ENCODE measurements at regions not wholly inside any gene's neighbourhood (a gene's known extent, or its start where the extent isn't known, plus 50 kb on each side); places are given as distances from the start of the nearest gene placed in this dataset.

GRCh38 chr4:166230841-166231240 is 357.8 kb downstream of the TLL1 start:
- Histone ChIP-seq H4K8ac (ENCODE audit: extremely low read depth, insufficient read depth, low read length) (no peak overlapping the region), H3K4me2 (ENCODE audit: insufficient read depth in 1 of 2, low read depth in 2 of 2, low read length in 2 of 2) (no peak overlapping the region), H3K9me3 (ENCODE audit: insufficient read depth in 2 of 2, low read depth in 1 of 2, low read length in 1 of 2) (no peaks in the 10 kb centered on the region), H2BK15ac (ENCODE audit: low read length) (no peak overlapping the region), H3K14ac (ENCODE audit: insufficient read length) (no peak overlapping the region), H2BK12ac (ENCODE audit: low read depth, low read length) (no peak overlapping the region), H3K79me2 (ENCODE audit: control insufficient read depth in 1 of 2, insufficient read depth in 2 of 2, low read length in 2 of 2) (no peaks in the 10 kb centered on the region), H3K23me2 (ENCODE audit: low read depth, low read length) (no peaks in the 10 kb centered on the region), H4K91ac (replicated peaks; ENCODE audit: insufficient read length, low read length) (no peak overlapping the region), H2BK5ac (ENCODE audit: low read depth, low read length) (no peak overlapping the region), H2AFZ (ENCODE audit: low read length) (no peak overlapping the region), H2BK20ac (ENCODE audit: low read length) (no peak overlapping the region), H3K36me3 (ENCODE audit: control insufficient read depth in 2 of 4, insufficient read depth in 4 of 4, low read length in 3 of 4) (no peaks in the 10 kb centered on the region), H3K27ac (ENCODE audit: low read depth, low read length) (no peak overlapping the region), H4K20me1 (replicated peaks in 1 of 2; ENCODE audit: control insufficient read depth in 1 of 2, insufficient read depth in 2 of 2, low read length in 2 of 2) (no peaks in the 10 kb centered on the region), H2AK5ac (ENCODE audit: low read depth, low read length) (no peak overlapping the region), H3K27me3 (replicated peaks in 1 of 4; ENCODE audit: control insufficient read depth in 3 of 4, extremely low read depth in 1 of 4, insufficient read depth in 3 of 4, low read length in 3 of 4) (no peaks in the 10 kb centered on the region), H3K4ac (replicated peaks; ENCODE audit: insufficient read length, low read depth, low read length) (no peak overlapping the region), H4K5ac (ENCODE audit: insufficient read length, low read depth, low read length) (no peak overlapping the region), H3K4me3 (ENCODE audit: extremely low read depth in 1 of 4, insufficient read depth in 2 of 4, low read depth in 3 of 4, low read length in 4 of 4) (no peak overlapping the region), H3K23ac (ENCODE audit: insufficient read length) (no peak overlapping the region), H3K9ac (replicated peaks in 1 of 4; ENCODE audit: extremely low read depth in 1 of 4, low read depth in 3 of 4, low read length in 3 of 4) (no peak overlapping the region), H3K79me1 (ENCODE audit: low read depth, low read length) (no peaks in the 10 kb centered on the region), H3K18ac (ENCODE audit: extremely low read depth, low read length) (no peak overlapping the region), H3K4me1 (replicated peaks in 1 of 4; ENCODE audit: control insufficient read depth in 3 of 4, insufficient read depth in 4 of 4, low read length in 3 of 4) (no peaks in the 10 kb centered on the region), H2BK120ac (replicated peaks; ENCODE audit: low read depth, low read length) (no peak overlapping the region), H3K56ac (replicated peaks; ENCODE audit: insufficient read length, low read depth, low read length) (no peak overlapping the region)
- 100% methylated on average over 1 of the region's 1 CpG; no CpG with 5 or more reads in 1 of the 2 experiments for WGBS, 2 experiments (ENCODE audit: extremely low coverage in 1 of 2, insufficient coverage in 1 of 2, insufficient read length in 1 of 2, insufficient replicate concordance in 2 of 2, low coverage in 1 of 2, low lambda C conversion rate in 2 of 2, missing lambda C conversion rate in 1 of 2)
- TF ChIP-seq RXRA (IDR thresholded peaks at IDR 0.05; ENCODE audit: insufficient read depth, low read depth, low read length) (no peak), POLR2AphosphoS5 (IDR thresholded peaks at IDR 0.05; ENCODE audit: low read depth, low read length) (no peak), RBBP5 (IDR thresholded peaks at IDR 0.05; ENCODE audit: borderline replicate concordance, low read depth, low read length) (no peak), GABPA (IDR thresholded peaks at IDR 0.05; ENCODE audit: borderline replicate concordance, insufficient read depth, low read length) (no peak), EP300 (IDR thresholded peaks at IDR 0.05; ENCODE audit: borderline replicate concordance in 1 of 2, low read depth in 2 of 2, low read length in 2 of 2) (no peak), NRF1 (IDR thresholded peaks at IDR 0.05; ENCODE audit: low read depth, low read length) (no peak), SP2 (IDR thresholded peaks at IDR 0.05; ENCODE audit: low read length) (no peak), SP4 (IDR thresholded peaks at IDR 0.05; ENCODE audit: low read length) (no peak), POLR2A (IDR thresholded peaks at IDR 0.05; ENCODE audit: control extremely low read depth in 1 of 2, low read depth in 2 of 2, low read length in 2 of 2) (no peak), CHD1 (IDR thresholded peaks at IDR 0.05; ENCODE audit: low read depth, low read length) (no peak), SIRT6 (IDR thresholded peaks at IDR 0.05; ENCODE audit: low read length) (no peak), SP1 (IDR thresholded peaks at IDR 0.05; ENCODE audit: low read depth, low read length) (no peak)
- TF ChIP-seq, protein P1, sequence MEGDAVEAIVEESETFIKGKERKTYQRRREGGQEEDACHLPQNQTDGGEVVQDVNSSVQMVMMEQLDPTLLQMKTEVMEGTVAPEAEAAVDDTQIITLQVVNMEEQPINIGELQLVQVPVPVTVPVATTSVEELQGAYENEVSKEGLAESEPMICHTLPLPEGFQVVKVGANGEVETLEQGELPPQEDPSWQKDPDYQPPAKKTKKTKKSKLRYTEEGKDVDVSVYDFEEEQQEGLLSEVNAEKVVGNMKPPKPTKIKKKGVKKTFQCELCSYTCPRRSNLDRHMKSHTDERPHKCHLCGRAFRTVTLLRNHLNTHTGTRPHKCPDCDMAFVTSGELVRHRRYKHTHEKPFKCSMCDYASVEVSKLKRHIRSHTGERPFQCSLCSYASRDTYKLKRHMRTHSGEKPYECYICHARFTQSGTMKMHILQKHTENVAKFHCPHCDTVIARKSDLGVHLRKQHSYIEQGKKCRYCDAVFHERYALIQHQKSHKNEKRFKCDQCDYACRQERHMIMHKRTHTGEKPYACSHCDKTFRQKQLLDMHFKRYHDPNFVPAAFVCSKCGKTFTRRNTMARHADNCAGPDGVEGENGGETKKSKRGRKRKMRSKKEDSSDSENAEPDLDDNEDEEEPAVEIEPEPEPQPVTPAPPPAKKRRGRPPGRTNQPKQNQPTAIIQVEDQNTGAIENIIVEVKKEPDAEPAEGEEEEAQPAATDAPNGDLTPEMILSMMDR (IDR thresholded peaks at IDR 0.05; ENCODE audit: control extremely low read depth in 1 of 3, insufficient read depth in 1 of 3, low read depth in 1 of 3, low read length in 3 of 3), result no peak
- DNase-seq (ENCODE audit: low read depth in 1 of 2, low spot score in 2 of 2) (no peak), FAIRE-seq (no peak)
- ChIA-PET POLR2A (ENCODE audit: partially characterized antibody) (no interaction called here), CTCF (ENCODE audit: partially characterized antibody) (no interaction called here)
